Effector memory CD8-positive, alpha-beta T cell (primary cell): ENCODE measurements at regions not wholly inside any gene's neighbourhood (a gene's known extent, or its start where the extent isn't known, plus 50 kb on each side); places are given as distances from the start of the nearest gene placed in this dataset.

ENCODE experiments used
- ATAC-seq: fragments of 150-1000 bp; cut with Tn5 transposase; replicated peaks from 2 replicates; pipeline ENCODE4 v1.10.0; 2021; ENCODE audit warnings: mild to moderate bottlenecking, moderate library complexity
- DNase-seq, 3 experiments: peaks; one replicate each; pipeline ENCODE4 v3.0.0; 2021
- H3K27ac Mint-ChIP-seq, 2 donors: one replicate each; pipeline ENCODE4 v1.8.0; 2022; ENCODE audit warnings: mild to moderate bottlenecking in 2 of 2, mixed read lengths in 2 of 2, moderate library complexity in 2 of 2
- H3K27me3 Mint-ChIP-seq, 2 donors: one replicate each; pipeline ENCODE4 v1.8.0; 2022; ENCODE audit warnings: mixed read lengths in 2 of 2
- H3K36me3 Mint-ChIP-seq: one replicate; pipeline ENCODE4 v1.8.0; 2022; ENCODE audit warnings: mild to moderate bottlenecking, moderate library complexity, mixed read lengths; ENCODE audit not compliant: insufficient read depth
- H3K4me1 Mint-ChIP-seq, 2 donors: one replicate each; pipeline ENCODE4 v1.8.0; 2022; ENCODE audit warnings: low read depth in 2 of 2, mixed read lengths in 2 of 2
- H3K4me3 Mint-ChIP-seq, 2 donors: one replicate each; pipeline ENCODE4 v1.8.0; 2022; ENCODE audit warnings: mild to moderate bottlenecking in 2 of 2, mixed read lengths in 2 of 2, moderate library complexity in 2 of 2
- H3K9me3 Mint-ChIP-seq, 2 donors: one replicate each; pipeline ENCODE4 v1.8.0; 2022; ENCODE audit warnings: mixed read lengths in 2 of 2

DNA sequence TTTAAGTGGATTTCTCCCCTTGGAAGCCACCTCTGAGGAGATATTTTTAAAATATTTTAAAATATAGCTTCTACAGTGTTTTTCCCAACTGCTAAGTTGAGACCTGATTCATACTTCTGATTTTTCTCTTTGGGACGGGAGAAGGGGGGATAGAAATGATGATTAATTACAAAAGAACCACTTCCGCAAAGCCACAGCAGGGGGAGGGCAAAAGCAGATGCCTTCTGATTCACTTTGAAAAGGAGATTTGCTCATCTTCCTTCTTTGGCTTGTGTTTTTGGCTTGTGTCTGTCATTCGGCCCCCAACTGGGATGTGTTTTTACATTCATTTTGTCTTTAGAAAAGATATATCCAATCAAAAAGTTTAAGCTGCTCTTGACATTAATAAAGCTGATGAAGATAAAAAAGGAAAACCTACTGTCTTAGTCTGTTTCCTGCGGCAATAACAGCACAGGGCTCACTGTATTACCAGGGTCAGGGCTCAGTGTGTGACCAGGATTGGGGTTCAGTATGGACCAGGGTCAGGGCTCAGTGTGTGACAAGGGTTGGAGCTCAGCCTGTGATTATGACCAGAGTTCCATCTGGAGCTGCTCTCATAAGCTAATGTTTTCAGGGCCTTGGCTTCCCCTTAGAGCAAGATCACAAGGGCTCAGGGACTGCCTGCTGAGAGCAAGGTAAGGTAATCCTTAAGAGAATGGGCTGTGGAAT is 223.2 kb downstream of the MTHFS start:
- ATAC-seq (no peak), DNase-seq (no peak)
- no peaks in the 10 kb centered on the region for H3K4me1 Mint-ChIP-seq
- H3K27ac Mint-ChIP-seq: no peak overlapping the region
- H3K27me3 Mint-ChIP-seq: peaks cover 23 to 24% of the 10 kb centered on the region in 2 donors
- H3K36me3 Mint-ChIP-seq: no peaks in the 10 kb centered on the region
- H3K4me3 Mint-ChIP-seq: no peak overlapping the region
- no peaks in the 10 kb centered on the region for H3K9me3 Mint-ChIP-seq

DNA sequence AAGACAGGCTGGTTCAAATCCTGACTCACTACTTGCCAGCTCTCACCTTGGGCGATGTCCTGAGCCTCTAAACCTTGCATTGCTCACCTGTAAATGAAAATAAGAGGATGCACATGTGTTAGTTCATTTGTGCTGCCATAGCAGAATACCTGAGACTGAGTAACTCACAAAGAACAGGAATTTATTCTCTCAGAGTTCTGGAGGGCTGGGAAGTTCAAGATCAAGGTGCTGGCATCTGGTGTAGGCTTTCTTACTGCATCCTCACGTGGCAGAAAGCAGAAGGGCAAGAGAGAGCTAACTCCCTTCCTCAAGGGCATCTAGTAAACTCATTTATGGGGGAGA is 222.7 kb downstream of the MTHFS start:
- Mint-ChIP-seq H3K27ac (no peak overlapping the region), H3K36me3 (no peaks in the 10 kb centered on the region), H3K27me3 (peaks cover 23 to 24% of the 10 kb centered on the region in 2 donors), H3K9me3 (no peaks in the 10 kb centered on the region), H3K4me1 (no peaks in the 10 kb centered on the region), H3K4me3 (no peak overlapping the region)
- DNase-seq: no peak
- ATAC-seq: no peak

DNA sequence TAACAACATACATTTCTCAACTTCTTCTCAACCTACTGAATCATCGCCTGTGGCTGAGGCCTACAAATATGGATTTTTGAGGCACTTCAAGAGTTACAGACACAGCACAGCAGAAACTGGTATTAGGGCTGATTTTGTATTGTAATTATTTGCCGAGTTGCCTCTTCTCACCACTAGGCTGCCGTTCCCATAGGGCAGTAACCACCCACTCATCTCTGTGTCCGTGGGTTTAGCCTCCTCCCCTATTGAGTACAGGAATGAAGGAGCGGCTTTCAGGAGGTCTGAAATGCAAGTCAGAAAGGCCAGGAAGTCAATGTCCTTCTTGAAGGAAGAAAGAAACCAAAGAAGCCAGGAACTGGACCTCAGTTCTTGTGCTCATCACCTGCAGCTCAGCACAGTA is 220.8 kb downstream of the MTHFS start:
- no peaks in the 10 kb centered on the region for H3K4me1 Mint-ChIP-seq

DNA sequence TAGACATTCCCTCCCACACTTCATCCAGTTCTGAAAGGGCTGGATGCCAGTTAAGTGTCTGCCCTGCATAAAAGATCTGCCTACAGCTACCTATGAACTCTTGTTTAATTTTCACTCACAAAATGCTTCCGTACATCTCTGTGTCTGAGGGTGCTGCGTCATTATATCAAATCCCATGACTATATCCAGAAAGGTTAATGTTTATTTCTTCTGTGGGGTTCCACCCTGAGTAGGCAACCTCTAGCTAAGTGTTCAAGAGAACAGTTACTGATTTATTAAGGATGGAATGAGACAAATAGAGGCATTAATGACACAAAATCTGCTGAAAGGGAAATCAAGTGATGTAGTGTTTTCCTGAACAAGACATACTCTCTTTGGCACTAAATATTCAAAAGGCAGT is 220.2 kb downstream of the MTHFS start:
- ATAC-seq: no peak

More for the DNA sequence above, 220.8 kb downstream of the MTHFS start:
- H3K36me3 Mint-ChIP-seq: no peaks in the 10 kb centered on the region
- H3K27me3 Mint-ChIP-seq: peaks cover 33 to 38% of the 10 kb centered on the region in 2 donors
- H3K9me3 Mint-ChIP-seq: no peaks in the 10 kb centered on the region
- H3K4me3 Mint-ChIP-seq: no peak overlapping the region
- DNase-seq (no peak), ATAC-seq (no peak)
- H3K27ac Mint-ChIP-seq: no peak overlapping the region

DNA sequence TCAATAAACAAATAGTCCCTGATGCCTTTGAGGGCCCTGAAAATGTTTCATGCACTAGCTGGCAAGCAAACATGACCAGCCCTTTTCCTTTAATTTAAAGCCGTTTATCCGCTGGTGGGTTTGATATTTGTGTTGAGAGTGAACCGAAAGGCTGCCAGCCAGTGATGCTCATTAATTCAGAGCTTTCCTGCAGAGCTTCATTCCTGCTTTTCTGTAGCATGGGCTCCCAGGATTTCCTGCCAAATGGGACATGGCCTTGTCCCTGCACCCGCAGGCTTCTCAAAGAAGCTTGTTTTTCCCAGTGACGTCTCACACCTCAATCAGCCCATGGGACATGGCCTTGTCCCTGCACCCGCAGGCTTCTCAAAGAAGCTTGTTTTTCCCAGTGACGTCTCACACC is 219.6 kb downstream of the MTHFS start:
- Mint-ChIP-seq H3K9me3 (no peaks in the 10 kb centered on the region), H3K27me3 (peaks cover 34 to 51% of the 10 kb centered on the region in 2 donors), H3K36me3 (no peaks in the 10 kb centered on the region), H3K4me3 (no peak overlapping the region), H3K27ac (no peak overlapping the region), H3K4me1 (no peaks in the 10 kb centered on the region)
- no peak for DNase-seq
- ATAC-seq: no peak

More for the DNA sequence above, 220.2 kb downstream of the MTHFS start:
- Mint-ChIP-seq H3K36me3 (no peaks in the 10 kb centered on the region), H3K27me3 (peaks cover 33 to 44% of the 10 kb centered on the region in 2 donors), H3K27ac (no peak overlapping the region), H3K4me3 (no peak overlapping the region), H3K4me1 (no peaks in the 10 kb centered on the region), H3K9me3 (no peaks in the 10 kb centered on the region)
- no peak for DNase-seq

DNA sequence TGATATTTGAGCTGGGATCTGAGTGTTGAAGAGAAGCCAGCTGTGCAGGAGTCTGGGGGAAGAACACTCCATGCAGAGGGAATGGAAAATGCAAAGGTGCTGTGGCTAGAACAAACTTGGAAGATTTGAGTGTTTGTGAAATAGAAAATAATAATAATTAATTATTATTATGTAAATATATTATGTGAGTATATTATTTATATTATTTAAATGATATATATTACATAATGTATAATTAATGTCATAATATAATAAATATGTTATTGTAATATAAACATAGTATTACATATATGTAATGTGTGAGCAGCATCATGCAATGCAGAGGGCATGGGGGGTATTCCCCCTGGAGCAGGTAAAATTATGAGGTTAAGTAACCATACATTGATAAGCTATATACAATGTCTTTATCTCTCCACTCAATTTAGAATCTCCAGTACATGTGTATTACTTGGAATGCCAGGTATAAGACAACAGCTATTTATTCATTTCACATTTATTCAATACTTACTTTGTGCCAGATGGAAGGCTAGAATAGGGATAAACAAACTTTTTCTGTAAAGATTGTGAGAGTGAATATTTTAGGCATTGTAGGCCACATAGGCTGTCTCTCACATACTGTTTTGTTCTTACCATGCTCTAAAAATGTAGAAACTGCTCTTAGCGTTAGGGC is 218.6 kb downstream of the MTHFS start:
- H3K27me3 Mint-ChIP-seq: peaks cover 39 to 57% of the 10 kb centered on the region in 2 donors
- H3K27ac Mint-ChIP-seq: no peak overlapping the region
- no peaks in the 10 kb centered on the region for H3K36me3 Mint-ChIP-seq
- DNase-seq (no peak), ATAC-seq (no peak)
- H3K4me3 Mint-ChIP-seq: no peak overlapping the region
- no peaks in the 10 kb centered on the region for H3K4me1 Mint-ChIP-seq
- no peaks in the 10 kb centered on the region for H3K9me3 Mint-ChIP-seq

DNA sequence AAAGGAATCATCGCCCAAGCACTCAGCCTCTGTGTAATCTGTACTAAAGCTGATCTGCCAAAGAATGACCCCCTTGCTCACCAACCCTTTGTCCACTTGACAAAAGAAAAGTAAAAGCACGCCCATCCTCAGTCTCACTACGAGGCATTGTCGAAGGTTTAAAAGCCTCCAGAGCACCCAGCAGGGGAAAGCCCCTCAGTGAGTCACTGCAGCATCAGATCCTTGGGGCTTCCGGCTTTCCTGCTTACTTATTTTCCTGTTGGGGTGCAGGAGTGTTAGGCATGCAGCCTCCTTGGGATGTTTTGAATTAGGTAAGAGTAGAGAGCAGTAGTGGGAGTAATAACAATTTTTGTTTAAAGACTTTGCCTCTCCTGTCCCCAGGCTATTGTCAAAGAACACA is 216.1 kb downstream of the MTHFS start:
- no peak for DNase-seq
- no peaks in the 10 kb centered on the region for H3K4me1 Mint-ChIP-seq
- H3K36me3 Mint-ChIP-seq: no peaks in the 10 kb centered on the region
- no peak overlapping the region for H3K4me3 Mint-ChIP-seq
- no peak overlapping the region for H3K27ac Mint-ChIP-seq
- peaks cover 27 to 40% of the 10 kb centered on the region in 2 donors for H3K27me3 Mint-ChIP-seq
- no peak for ATAC-seq
- H3K9me3 Mint-ChIP-seq: no peaks in the 10 kb centered on the region

DNA sequence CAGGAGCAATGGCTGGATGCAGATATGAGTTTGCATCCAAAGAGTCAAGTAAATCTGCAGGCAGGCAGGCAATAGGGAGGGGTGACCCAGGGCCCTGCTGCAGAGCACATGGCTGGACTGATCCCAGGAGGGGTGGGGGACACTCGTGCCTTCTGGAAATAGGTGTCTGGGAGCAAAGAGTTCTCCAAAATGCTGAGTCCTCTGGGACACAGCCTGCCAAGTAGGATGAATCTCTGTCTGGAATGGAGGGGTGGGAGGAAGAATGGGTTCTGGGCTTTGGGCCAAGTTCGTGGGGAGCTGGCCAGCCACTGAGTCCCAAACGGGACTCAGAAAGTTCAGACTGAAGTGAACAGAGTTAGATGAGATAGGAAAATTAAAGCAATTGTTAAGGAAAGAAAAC is 214.5 kb downstream of the MTHFS start:
- no peaks in the 10 kb centered on the region for H3K9me3 Mint-ChIP-seq
- H3K27me3 Mint-ChIP-seq: peaks cover 34 to 43% of the 10 kb centered on the region in 2 donors
- ATAC-seq: no peak
- no peak overlapping the region for H3K4me3 Mint-ChIP-seq
- no peak overlapping the region for H3K27ac Mint-ChIP-seq
- no peaks in the 10 kb centered on the region for H3K4me1 Mint-ChIP-seq
- DNase-seq: no peak
- H3K36me3 Mint-ChIP-seq: peaks cover 2% of the 10 kb centered on the region

DNA sequence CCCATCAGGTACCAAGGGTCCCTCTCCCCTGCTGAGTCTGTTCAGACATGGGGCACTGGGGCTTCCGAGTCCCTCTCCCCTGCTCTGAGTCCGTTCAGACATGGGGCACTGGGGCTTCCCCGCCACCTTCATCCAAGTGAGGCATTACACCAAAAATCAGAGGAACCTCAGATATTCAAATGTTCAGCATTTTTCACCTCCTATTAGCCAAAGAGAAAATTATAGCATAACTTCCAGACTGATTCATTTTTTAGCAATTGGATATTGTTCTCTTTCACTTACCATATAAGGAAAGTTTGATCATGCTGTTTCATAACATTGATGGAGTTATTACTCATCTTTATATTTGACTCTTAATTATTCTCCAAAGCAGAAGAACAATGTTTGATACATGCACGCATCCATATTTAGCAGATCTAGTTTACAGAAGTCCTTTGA is 213.9 kb downstream of the MTHFS start:
- no peak for ATAC-seq
- Mint-ChIP-seq H3K27ac (no peak overlapping the region), H3K27me3 (peaks cover 30 to 45% of the 10 kb centered on the region in 2 donors), H3K36me3 (peaks cover 2% of the 10 kb centered on the region), H3K4me3 (no peak overlapping the region), H3K9me3 (no peaks in the 10 kb centered on the region), H3K4me1 (no peaks in the 10 kb centered on the region)
- no peak for DNase-seq

DNA sequence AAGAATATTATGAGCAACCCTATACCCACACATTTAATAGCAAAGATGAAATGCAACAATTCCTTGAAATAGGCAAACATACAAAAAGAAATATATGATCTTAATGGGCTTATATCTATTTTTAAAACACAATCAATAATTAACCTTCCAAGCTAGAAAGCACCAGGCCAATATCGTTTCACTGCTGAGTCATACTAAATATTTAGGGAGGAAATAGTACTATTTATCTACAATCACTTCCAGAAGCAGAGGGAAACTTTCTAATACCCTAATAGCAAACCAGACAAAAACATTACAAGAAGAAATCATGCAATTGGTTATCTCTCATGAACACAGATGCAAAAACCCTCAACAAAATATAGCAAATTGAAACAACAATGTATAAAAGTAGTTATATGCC is 207.8 kb downstream of the MTHFS start:
- Mint-ChIP-seq H3K27me3 (peaks cover 11 to 18% of the 10 kb centered on the region in 2 donors), H3K9me3 (no peaks in the 10 kb centered on the region), H3K27ac (no peak overlapping the region), H3K4me1 (no peaks in the 10 kb centered on the region), H3K4me3 (no peak overlapping the region), H3K36me3 (peaks cover 2% of the 10 kb centered on the region)
- no peak for ATAC-seq
- no peak for DNase-seq

DNA sequence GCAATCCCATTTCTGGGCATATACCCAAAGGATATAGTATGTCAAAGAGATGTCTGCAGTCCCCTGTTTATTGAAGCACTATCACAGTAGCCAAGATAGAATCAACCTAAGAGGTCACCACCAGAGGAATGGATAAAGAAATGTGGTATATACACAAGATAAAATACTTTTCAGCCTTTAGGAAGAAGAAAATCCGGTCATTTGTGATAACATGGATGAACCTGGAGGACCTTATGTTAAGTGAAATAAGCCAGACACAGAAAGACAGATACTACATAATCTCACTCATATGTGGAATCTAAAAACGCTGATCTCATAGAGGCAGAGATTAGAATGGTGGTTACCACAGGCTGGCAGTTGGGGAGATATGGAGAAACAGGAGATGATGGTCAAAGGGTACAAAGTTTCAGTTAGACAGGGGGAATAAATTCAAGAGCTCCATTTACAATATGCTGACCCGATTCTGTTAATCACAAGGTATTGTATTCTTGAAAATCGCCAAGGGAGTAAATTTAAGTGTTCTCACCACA is 195.8 kb downstream of the MTHFS start:
- H3K4me1 Mint-ChIP-seq: no peaks in the 10 kb centered on the region
- ATAC-seq (no peak), DNase-seq (no peak)
- no peak overlapping the region for H3K27ac Mint-ChIP-seq
- H3K27me3 Mint-ChIP-seq: peaks cover 7 to 19% of the 10 kb centered on the region in 2 donors
- H3K36me3 Mint-ChIP-seq: no peaks in the 10 kb centered on the region
- no peak overlapping the region for H3K4me3 Mint-ChIP-seq
- H3K9me3 Mint-ChIP-seq: no peaks in the 10 kb centered on the region

DNA sequence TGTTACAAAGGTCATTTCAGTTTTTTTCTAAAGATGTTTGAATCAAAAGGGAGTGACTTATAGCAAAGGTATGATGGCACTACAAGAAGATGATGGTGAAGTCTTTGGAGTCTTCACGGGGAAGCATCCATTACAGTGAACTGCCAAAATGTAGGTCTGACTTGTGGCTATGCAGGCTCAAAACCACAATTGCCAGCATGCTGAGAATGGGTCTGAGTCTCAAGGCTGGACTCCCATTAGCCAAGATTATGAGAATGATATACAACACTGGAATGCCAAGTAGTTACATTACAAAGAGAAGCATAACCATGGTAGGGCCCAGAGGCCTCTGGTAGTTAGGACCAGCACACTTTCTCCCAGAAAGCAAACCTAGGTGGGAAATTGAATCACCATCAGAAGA is 194.2 kb downstream of the MTHFS start:
- H3K27me3 Mint-ChIP-seq: peaks cover 7 to 33% of the 10 kb centered on the region in 2 donors
- no peak for DNase-seq
- no peak overlapping the region for H3K4me3 Mint-ChIP-seq
- no peaks in the 10 kb centered on the region for H3K36me3 Mint-ChIP-seq
- H3K4me1 Mint-ChIP-seq: no peaks in the 10 kb centered on the region
- no peak for ATAC-seq
- H3K9me3 Mint-ChIP-seq: no peaks in the 10 kb centered on the region
- H3K27ac Mint-ChIP-seq: no peak overlapping the region

DNA sequence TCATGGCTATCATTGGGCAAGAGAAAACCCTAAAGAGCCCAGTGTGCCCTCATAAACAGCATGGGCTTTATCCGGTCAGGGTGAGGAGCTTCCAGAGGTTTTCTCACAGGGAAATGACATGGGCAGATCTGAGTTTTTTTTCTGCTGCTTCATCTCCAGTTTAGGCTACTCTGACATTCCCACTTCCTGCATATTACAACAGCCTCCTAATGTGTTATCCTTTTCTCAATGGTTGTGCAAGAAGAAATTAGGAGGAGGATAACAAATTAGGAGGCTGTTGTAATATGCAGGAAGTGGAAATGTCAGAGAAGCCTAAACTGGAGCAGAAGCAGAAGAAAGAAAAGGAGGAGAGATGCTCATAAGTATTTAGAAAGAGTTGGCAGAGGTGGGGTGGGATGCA is 175.6 kb downstream of the MTHFS start:
- ATAC-seq (no peak), DNase-seq (no peak)
- H3K36me3 Mint-ChIP-seq: no peaks in the 10 kb centered on the region
- H3K4me1 Mint-ChIP-seq: no peaks in the 10 kb centered on the region
- no peaks in the 10 kb centered on the region for H3K9me3 Mint-ChIP-seq
- peaks cover 12 to 45% of the 10 kb centered on the region in 2 donors for H3K27me3 Mint-ChIP-seq
- no peak overlapping the region for H3K27ac Mint-ChIP-seq
- no peak overlapping the region for H3K4me3 Mint-ChIP-seq

DNA sequence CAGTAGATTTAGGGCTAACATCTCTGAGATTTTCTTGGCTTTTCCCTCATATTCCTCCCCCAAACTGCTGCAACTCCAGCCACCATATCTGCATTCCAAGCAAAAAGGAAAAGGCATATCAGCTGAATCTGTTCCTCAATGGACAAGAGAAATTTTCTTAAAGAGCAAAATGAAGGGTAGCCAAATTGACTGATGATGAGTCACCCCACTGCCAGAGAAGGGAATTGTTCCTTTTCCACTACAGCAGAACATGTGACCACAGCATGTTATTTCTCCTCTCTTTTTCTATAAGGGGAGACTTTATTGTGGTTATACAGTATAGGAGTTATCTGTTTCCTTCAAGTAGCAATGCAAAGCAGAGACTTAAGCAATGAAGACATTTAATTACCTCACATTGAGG is 172.5 kb downstream of the MTHFS start:
- Mint-ChIP-seq H3K4me3 (no peak overlapping the region), H3K27me3 (peaks cover 36 to 60% of the 10 kb centered on the region in 2 donors), H3K27ac (no peak overlapping the region), H3K4me1 (no peaks in the 10 kb centered on the region), H3K9me3 (no peaks in the 10 kb centered on the region), H3K36me3 (no peaks in the 10 kb centered on the region)
- no peak for ATAC-seq
- no peak for DNase-seq
